SK-N-SH treated with all-trans-retinoic acid at 6 μM for 48 hours (cell line): ENCODE measurements at regions not wholly inside any gene's neighbourhood (a gene's known extent, or its start where the extent isn't known, plus 50 kb on each side); places are given as distances from the start of the nearest gene placed in this dataset.

Source experiments
- ARNTL ChIP-seq: fragments of 450-650 bp; formaldehyde crosslinking; IDR thresholded peaks from 2 replicates; pipeline ENCODE4 v1.5.0; 2020; ENCODE audit warnings: low read depth, mild to moderate bottlenecking, moderate library complexity, borderline replicate concordance
- BACH2 ChIP-seq: fragments of 250-450 bp; sonication (Bioruptor Pico); IDR thresholded peaks from 2 replicates; pipeline ENCODE4 v1.9.0; 2021; ENCODE audit warnings: mild to moderate bottlenecking, borderline replicate concordance
- ESRRG ChIP-seq: fragments of 250-450 bp; sonication (Bioruptor Pico); IDR thresholded peaks from 2 replicates; pipeline ENCODE4 v1.6.1; 2021; ENCODE audit warnings: mild to moderate bottlenecking
- GLIS3 ChIP-seq: fragments of 250-450 bp; sonication (Bioruptor Pico); IDR thresholded peaks from 2 replicates; pipeline ENCODE4 v1.5.0; 2020; ENCODE audit warnings: mild to moderate bottlenecking, moderate library complexity
- PATZ1 ChIP-seq: fragments of 250-450 bp; sonication (Bioruptor Pico); IDR thresholded peaks from 2 replicates; pipeline ENCODE4 v1.8.0; 2020; ENCODE audit warnings: mild to moderate bottlenecking, moderate library complexity, borderline replicate concordance
- POU6F1 ChIP-seq: fragments of 250-450 bp; sonication (Bioruptor Pico); IDR thresholded peaks from 2 replicates; pipeline ENCODE4 v1.8.0; 2021; ENCODE audit warnings: low read depth, mild to moderate bottlenecking, moderate library complexity, borderline replicate concordance
- PPARA ChIP-seq: fragments of 250-450 bp; sonication (Bioruptor Pico); IDR thresholded peaks from 2 replicates; pipeline ENCODE4 v1.5.0; 2020; ENCODE audit warnings: mild to moderate bottlenecking, borderline replicate concordance
- RARB ChIP-seq: fragments of 250-450 bp; sonication (Bioruptor Pico); IDR thresholded peaks from 2 replicates; pipeline ENCODE4 v1.8.0; 2021; ENCODE audit warnings: mild to moderate bottlenecking, moderate library complexity
- SNAI2 ChIP-seq: fragments of 250-450 bp; sonication (Bioruptor Pico); IDR thresholded peaks from 2 replicates; pipeline ENCODE4 v1.5.0; 2020; ENCODE audit warnings: mild to moderate bottlenecking, moderate library complexity
- TCF4 ChIP-seq: fragments of 250-450 bp; sonication (Bioruptor Pico); IDR thresholded peaks from 2 replicates; pipeline ENCODE4 v1.8.0; 2021; ENCODE audit warnings: mild to moderate bottlenecking, moderate library complexity, borderline replicate concordance
- ZFP30 ChIP-seq: fragments of 450-650 bp; formaldehyde crosslinking; IDR thresholded peaks from 2 replicates; pipeline ENCODE4 v1.5.0; 2022; ENCODE audit warnings: mild to moderate bottlenecking, moderate library complexity
- ZNF70 ChIP-seq: fragments of 450-650 bp; formaldehyde crosslinking; IDR thresholded peaks from 2 replicates; pipeline ENCODE4 v1.5.0; 2020; ENCODE audit warnings: mild to moderate bottlenecking, moderate library complexity

GRCh38 chr6:103101267-103101666, 1707.8 kb downstream of the GRIK2 start:
- TF ChIP-seq ZNF70 (CRISPR knock-in tag) (no peak), BACH2 (no peak), ESRRG (CRISPR knock-in tag) (no peak), SNAI2 (no peak), ARNTL (CRISPR knock-in tag) (no peak), TCF4 (CRISPR knock-in tag) (no peak), GLIS3 (CRISPR knock-in tag) (no peak), ZFP30 (CRISPR knock-in tag) (no peak), PPARA (CRISPR knock-in tag) (no peak), PATZ1 (CRISPR knock-in tag) (no peak), POU6F1 (CRISPR knock-in tag) (no peak), RARB (CRISPR knock-in tag) (no peak)
